ENCODE measurements at regions not wholly inside any gene's neighbourhood (a gene's known extent, or its start where the extent isn't known, plus 50 kb on each side); places are given as distances from the start of the nearest gene placed in this dataset.
"Not testable (repeated sequence)": the region's sequence is repeated elsewhere in the genome, so short reads cannot be mapped to it uniquely, and the experiment has no call there.

DNA sequence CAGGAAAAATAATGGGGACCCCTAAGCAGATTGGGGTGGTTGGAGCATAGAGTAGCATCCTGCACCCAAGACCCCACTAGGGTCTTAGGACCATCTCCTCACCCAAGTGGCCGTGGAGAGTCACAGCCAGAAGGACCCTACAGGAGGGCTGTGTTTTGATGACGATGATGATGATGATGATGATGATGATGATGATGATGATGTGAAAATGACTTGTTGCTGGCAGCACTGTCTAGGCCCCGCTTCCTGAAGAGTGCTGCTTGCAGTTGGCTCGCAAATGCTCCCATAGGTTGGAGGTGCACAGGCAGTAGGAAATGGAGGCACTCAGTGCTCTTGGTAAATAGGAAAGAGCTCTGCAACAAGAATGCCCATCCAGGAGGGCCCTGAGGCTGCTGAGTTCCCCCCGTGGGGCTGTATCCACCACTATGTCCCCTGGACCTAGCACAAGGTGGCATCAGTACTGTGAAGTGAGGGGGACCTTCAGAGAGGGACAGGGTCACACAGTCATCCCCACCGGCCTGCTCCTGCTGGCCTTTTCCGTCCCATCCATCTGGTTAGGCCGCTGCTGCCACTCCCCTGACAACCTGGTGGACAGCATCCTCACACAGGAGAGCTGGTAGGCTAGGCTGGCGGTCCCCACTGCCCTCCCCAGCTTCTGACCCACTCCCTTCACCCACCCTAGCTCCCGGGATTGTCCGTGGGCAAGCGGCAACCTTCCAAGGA lies 139.6 kb downstream of the FOXD2 start:
- DNase-seq: no peak

DNA sequence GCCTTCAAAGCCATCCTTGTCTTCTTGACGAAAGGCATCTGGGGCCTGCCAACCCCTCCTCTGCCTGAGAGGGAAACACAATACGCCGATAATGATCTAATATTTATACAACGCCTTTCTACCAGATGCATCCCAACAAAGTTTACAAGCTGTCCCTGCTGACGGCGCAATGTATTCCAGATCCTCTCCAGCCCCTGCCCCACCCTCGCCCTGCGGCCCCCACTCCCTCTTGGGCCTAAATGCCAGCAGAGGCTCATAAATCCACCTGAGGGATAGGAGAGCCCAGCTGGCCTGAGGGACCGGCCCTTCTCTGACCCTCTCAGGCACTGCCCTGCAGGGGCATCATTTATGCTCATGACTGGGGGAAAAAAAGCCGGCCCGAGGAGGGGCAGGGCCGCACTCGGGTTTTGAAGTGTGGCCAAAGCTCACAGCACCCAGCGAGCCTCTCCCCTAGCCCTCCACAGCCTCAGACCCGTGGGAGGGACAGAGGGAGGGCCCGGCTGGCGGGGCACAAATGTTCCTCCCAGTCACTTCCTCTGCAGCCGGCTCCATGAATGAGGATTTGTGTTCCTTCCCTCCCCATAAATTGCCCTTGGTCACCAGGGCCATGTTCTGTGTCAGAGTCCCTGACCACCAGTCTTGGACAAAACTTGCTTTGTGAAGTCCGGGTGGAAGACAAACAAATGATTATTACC lies 140.3 kb downstream of the FOXD2 start:
- DNase-seq: no peak

DNA sequence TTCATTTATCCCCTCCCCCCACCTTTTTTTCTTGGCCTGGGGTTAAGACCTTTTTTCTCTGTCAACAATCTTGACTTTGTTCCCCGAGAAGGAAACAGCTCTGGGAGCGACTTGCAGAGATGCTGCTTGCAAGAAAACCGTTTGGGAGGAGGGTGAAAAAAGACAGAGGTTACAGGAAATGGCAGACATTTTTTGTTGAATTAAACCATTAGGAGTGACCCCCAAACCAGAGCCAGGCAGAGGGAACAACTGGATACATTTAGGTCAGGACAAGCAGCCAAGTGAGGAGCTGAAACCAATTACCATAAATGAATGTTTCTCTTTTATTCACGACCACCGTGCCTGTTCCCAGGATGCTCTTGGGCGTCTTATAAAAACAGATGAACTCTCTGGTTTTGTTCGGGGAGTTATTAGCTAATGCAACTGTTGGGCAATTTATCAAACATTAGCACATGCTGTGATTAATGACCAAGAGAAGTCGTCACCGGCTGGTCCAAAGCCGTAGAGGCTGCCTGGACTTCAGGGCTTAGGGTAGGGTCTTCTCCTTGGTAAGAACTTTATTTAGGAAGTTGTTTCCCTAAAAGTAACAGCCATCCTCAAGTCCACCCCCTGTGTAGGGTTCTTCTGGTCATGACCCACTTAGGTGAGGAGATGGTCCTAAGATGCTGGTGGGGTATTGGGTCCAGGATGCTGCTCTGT lies 141.0 kb downstream of the FOXD2 start:
- DNase-seq: no peak

DNA sequence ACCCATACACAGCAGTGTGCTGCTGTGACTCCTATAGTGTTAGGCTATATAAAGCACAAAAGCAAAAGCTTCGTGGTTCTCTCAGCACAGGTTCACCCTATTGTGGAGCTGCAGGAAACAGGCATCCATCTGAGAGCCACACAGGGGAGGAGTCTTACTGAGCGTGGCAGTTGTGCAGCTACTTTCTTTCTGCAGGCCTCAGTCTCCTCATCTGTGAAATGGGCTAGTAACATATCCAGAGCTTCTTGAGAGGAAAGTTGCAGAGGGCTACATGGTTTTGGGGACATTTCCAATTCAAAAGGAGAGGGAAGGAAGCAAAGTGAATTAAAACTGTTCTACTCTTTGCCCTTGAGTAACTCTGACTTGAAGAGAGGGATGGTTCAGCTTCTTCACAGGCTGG lies 142.0 kb downstream of the FOXD2 start:
- DNase-seq: no peak

DNA sequence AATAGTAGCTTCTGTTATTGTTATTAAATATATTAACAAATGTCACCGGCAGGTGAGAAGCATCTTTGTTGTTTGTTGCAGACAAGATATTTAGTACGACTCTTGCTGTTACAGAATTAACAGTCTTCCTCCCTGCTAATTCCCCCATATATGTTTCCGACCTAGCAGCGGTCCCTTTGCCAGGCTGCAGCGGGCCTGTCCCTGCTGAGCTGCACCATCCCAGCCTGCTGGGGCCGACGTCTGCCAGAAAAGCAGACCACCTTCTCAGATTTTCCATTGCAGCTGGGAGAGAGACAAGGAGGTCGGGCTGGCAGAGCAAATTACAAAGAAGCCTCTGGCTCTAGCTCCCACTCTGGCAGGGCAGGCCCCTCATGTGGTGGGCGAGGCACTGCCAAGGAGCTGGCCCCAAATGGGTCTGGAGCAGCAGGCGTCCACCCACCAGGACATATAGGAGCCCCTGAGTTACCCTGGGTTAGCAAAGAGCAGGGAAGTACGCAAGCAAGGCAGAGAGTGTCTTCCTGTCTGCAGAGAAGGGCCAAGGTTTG lies 142.7 kb downstream of the FOXD2 start:
- no peak for DNase-seq

DNA sequence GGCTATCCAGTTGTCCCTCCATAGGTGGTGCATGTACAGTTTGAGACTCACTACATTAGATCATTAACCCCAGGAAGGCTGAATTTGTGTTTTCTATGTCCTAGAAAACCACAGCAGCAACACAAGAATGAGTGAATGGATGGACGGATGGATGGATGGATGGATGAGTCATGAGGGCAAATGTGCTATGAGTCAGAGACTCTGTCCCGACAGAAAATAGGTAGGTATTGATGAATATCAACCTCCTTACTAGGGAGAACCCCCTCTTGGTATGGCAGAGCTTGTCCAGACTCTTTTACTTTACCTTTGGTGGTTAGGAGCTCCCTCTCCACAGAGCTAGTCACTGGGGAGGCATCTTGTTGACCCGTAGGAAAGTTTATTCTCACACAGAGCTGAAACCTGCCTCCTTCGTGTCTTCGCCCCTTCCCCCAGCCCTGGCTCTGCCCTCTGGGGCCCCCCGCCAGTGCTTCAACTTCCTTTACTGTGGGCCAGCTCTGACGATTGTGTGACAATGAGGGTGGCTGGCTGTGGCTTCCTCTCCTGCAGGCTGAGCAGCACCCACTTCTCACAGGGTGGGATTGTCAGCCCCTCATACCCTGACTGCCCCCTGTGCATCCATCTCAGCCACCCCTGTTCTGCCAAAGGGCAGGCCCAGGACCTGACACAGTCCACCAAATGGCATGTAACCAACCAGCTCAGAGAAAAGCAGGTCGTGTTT lies 145.2 kb downstream of the FOXD2 start:
- DNase-seq: peak; percentile 21

DNA sequence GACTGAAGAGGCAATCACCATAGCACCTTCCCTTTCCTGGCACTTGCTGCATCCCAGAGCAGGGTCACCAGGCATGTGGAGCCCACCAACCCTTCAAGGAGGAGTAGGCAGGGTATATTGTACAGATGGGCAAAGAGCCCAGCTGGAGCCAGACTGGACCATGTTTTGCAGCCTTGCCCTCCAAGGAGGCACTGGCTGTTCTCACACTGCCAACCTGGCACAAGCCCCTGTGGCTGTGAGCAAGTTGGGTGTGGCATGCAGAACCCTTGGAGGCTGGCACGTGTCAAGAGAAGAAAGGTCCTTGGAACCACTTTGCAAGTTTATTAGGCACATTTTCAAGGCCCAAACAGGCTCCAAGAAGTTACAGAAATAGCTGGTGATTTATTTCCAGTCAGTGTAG lies 146.4 kb downstream of the FOXD2 start:
- no peak for DNase-seq

DNA sequence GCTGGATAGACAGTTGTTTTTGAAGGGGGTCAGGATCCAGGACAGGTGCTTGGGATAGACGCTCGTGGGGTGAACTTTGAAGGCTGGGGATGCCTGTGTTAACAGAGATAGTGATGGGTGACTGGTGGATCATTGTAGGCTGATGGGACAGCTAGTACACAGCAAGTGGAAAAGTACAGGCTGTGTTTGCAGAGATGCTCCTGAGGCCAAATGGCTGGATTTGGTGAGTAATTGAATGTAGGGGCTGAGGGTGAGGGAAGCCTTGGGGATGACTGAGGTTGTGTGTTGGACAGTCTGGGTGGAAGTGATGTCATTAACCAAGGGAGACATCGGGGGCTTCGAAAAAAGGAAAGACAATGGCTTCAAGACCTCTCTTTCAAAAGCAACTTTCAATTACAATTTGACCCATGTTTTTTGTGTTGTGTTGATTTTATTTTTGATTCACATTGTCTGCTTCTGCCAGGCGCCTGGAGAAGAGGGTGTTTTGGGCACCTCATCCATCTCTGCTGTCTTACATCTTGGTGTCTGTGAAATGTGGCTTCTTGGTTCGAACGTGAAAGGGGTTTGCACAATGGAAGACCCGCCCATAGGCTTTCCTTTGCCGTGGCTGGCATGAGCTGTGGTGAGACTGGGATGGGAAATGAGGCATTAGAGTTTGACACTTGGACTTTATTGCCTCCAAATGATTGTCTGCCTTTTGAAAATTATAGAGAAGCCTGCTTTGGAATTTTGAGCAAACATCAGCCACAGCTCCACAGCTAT lies 147.5 kb downstream of the FOXD2 start:
- no peak for DNase-seq

DNA sequence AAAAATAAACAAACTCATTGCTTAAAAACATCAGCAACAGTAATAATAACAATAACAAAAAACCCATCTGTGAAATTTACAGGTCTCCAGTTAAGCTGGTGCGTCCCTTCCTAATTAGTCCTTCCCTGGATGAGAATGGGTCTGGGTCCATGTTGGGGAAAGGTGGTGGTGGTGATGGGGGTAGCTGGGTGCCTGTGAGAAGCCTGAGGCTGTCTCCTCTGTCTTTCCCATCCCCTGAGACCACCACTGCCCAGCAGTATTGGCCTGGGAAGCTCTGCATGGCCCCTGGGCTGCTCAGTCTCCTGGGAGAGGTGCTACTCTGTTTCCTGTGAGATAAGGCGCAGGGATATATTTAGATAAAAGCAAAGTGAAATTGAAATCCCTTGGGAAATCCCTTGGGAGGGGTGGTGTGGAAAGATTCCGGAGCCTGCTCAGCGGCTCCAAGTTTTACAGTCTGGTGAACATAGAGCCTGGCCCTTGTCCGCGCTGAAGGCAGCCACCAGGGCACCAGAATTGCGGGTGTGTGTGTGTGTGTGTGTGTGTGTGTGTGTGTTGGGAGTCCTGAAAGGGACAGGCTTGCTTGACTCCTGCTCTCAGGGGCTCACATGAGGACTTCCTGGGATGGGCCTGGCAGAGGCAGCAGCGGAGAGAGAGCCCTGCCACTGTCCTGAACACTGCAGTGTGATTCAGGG lies 150.2 kb downstream of the FOXD2 start:
- no peak for DNase-seq

DNA sequence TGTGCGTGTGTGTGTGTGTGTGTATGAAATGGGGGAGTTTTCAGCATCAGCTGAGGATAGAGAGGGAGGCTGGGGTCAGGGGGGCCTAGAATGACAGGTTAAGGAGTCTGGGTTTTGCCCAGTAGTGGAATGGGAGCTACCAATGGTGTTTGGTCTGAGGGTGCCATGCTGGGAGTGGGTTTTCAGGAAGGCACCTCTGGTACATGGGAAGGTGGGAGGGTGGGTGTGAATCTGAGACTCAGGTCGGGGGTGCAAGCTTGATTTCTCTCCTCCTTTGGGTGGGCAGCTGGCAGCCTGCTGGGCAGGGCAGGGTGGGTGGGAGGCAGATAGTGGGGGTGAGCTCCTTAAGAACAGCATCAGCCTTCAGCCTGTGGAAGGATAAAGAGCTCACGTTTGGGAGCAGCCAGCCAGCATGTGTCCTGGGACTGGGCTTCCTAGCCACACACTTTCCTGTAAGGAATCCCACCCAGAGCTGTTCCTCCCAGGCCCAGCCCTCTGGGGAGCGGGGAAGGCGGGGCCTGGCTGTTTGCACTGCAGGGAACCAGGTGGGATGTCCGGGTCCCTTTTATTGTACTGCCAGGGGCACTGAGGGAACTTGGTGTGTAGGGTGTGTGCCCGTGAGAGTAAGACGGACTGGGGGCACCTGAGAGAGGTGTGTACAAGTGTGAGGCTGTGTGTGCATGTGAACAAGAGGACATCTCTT lies 152.8 kb downstream of the FOXD2 start:
- no peak for DNase-seq

DNA sequence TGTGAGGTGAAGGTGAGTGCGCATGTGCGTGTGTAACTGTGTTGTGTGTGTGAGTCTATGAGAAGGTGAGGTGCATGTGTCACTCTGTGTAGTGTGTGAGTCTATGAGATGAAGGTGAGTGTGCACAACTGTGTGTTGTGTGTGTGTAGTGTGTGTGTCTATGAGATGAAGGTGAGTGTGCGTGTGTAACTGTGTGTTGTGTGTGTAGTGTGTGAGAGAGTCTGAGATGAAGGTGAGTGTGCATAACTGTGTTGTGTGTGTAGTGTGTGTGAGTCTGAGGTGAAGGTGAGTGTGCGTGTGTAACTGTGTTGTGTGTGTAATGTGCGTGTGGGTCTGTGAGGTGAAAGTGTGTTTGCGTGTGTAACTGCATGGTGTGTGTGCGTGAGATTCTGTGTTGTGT lies 154.0 kb downstream of the FOXD2 start:
- no peak for DNase-seq

DNA sequence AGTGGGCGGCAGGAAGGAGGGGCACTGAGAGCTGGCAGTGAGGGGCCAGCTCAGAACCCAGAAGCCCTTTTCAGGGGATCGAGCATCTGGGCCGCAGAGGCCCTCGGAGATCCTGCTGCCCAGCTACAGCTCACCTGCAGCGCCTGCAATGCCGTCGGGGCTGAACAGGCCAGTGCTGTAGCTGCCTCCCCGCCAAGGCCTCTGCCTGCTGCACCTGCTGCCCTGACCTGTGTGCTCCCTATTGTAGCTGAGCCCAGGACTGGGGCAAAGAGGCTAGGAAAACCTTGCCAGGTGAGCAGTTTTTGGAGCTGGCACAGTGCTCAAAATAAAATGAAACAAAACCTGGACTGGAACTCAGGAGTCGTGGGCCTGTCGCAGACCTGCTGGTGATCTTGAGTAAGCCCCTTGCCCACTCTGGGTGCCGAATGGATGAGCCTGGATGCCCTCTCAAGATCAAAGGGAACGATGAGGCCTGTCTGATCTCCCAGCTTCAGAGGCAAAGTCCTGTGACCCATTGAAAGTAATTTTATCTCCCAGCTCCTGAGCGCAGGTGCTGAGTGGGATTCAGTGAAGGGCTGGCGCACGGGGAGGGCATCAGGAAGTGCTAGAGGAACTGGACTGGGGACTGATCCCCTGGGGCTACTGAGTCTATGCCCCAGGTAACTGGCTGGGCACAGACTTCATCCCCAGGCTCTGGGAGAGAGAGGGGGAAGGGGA lies 154.6 kb downstream of the FOXD2 start:
- no peak for DNase-seq

DNA sequence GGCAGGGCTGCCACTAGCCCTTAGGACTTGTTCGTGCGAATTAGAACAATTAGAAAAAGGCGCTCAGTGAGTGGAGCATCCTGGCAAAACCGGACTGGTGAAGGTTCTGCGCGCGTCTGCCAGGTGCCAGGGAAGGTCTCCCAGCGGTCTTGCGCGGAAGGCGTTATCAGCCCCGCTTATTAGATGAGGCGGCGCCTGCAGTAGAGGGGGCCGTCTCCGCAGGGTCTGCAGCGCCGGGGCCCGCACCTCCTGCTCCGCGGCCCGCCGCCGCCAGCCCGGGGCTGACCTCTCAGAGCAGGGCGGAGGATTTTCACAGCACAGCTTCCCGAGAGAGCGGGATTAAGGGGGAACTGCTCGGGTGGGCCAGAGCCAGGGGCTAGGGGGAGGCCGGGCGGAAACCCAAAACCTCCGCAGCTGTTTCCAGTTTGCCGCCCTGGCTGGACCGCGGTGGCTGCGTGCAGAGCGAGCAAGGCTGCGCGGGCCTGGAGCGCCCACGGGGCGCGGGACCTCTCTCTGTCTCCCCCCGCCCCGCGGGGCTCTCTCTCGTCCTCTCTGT lies 155.2 kb downstream of the FOXD2 start:
- no peak for DNase-seq

DNA sequence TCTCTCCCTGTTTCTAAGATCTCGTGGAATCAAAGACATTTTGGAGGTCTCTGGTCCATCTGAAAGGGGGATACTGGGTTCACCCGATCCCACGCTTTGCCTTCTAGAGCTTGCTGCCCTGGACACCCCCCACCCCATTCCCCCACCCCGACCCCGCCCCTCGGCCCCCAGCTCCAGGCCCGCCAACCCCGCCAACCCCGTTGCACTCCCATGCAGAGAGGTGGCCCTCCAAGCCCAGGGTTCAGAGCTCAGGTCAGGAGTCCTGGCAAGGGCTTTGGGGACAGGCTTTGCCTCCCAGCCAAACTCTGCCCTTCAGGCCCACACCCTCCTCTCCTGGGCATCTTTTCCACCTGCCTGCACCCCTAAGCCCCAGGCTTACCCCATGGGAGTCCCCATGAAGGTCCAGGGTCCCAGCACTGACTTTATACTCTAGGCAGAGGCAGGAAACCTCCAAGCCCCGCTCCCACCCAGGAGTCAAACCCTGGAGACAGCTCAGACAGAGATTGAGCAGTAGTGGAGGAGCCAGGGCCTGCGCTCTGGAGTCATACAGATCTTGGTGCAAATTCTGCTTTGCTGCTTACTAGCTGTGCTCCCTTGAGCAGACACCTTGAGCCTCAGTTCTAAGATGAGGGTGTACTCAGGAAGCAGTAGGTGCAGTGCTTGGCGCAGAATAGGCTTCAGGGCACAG lies 155.9 kb downstream of the FOXD2 start:
- no peak for DNase-seq

DNA sequence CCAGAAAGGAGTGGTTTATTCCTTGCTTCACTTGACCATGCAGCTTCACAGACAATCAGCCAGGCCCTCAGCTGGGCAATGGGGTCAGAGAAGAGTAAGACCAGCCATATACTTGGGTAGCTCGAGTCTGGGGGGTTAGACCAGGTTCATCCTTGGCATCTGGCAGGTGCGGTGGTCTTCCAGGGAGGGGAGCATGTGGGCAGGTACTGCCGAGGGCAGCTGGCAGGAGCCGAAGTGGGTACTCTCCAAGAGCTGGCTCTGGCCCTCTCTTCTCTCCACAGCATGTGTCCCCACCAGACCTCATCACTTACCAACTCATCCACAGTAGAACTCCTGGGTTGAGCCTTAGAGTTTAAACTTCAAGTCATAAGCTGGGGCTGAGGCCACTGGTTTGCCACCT lies 156.8 kb downstream of the FOXD2 start:
- DNase-seq: no peak

DNA sequence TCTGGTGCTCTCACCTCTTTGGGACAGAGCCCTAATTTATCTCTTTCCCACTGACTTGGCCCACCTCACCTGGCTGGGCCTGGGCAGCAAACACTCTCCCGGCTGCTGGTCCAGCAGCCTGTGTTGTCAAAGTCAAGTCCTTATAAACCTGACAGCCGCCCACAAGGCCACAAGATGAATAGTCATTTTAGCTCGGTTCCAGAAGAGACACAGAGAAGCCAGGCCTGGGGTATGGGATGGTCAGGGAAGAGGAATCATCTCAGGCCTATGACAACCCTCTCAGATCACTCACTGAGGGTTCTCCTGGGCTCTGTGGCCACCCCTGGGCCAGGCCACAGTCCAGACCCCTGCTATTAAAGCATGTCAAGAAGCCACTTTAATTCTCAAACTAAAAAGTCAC lies 158.5 kb downstream of the FOXD2 start:
- DNase-seq: no peak

DNA sequence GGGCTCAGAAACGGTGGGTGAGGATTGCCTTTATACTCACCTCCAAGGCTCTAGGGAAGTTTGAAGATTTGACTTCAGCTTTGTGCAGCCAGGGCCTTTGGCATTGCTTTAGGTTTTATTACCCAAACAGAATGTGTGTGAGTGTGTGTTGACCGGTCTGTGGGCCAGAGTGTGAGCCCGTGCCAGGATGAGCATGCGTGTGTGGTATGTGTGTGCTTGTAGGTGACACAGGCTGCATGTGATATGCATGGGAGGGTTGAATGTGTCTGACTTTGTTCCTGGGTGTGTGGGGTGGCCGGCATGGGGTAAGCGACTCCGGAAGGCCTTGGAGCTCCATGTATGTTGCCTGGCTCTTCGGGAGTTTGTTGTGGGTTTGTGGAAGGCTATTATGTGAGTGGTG lies 160.5 kb downstream of the FOXD2 start:
- no peak for DNase-seq

DNA sequence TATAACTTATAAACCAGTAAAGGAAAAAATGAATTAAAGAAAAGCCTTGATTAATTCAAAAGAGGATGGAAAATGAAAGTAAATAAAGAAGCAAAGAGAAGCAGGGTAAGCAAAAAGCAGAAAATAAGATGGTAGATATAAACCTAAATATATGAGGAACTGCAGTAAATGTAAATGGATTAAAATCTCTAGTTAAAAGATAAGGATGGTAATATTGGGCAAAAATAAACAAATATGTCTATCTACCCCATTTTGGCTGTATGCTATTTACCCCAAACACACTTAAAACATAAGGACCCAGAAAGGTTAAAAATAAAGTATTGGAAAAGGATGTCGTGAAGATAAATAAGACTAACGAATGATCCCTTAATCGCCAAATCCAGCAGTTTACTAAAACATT lies 161.9 kb downstream of the FOXD2 start:
- DNase-seq: no peak

DNA sequence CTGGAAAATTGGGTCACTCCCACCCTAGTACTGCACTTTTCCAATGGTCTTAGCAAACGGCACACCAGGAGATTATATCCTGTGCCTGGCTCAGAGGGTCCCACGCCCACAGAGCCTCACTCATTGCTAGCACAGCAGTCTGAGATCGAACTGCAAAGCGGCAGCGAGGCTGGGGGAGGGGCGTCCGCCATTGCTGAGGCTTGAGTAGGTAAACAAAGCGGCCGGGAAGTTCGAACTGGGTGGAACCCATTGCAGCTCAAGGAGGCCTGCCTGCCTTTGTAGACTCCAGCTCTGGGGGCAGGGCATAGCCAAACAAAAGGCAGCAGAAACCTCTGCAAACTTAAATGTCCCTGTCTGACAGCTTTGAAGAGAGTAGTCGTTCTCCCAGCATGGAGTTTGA lies 164.6 kb downstream of the FOXD2 start:
- DNase-seq: not testable (repeated sequence)

DNA sequence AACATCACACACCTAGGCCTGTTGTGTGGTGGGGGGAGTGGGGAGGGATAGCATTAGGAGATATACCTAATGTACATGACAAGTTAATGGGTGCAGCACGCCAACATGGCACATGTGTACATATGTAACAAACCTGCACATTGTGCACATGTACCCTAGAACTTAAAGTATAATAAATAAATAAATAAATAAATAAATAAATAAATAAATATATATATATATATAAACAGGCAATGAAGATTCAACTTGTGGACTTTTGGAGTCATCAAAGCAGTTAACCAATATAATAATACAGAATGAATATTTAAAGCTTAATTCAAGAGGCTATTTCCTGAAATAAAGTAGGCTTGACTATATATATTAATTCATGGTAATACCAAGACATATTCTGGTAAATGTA lies 167.0 kb downstream of the FOXD2 start:
- DNase-seq: not testable (repeated sequence)
